A673 (cell line): ENCODE measurements at regions not wholly inside any gene's neighbourhood (a gene's known extent, or its start where the extent isn't known, plus 50 kb on each side); places are given as distances from the start of the nearest gene placed in this dataset.

Experiments
- CTCF ChIP-seq: fragments of 300-800, 200-600 bp; sonication (generic); conservative IDR thresholded peaks from 2 replicates; pipeline ENCODE4 v1.5.1; 2017; ENCODE audit warnings: low read depth, mild to moderate bottlenecking, antibody characterized with exemption, low read length, moderate library complexity, mixed read lengths
- EZH2 ChIP-seq: fragments of 200-600 bp; sonication (generic); IDR thresholded peaks from 2 replicates; pipeline ENCODE4 v1.6.1; 2017; ENCODE audit warnings: borderline replicate concordance, low read depth, mild to moderate bottlenecking, mixed read lengths, antibody characterized with exemption, low read length; ENCODE audit not compliant: poor library complexity, severe bottlenecking

- TF ChIP-seq CTCF (no peak), EZH2 (no peak)
Measured at GRCh38 chr2:167706800-167707199, 540.6 kb downstream of the STK39 start.
